Vagina (tissue), 2 donors: ENCODE measurements at regions not wholly inside any gene's neighbourhood (a gene's known extent, or its start where the extent isn't known, plus 50 kb on each side); places are given as distances from the start of the nearest gene placed in this dataset.

Source experiments
- CTCF ChIP-seq, 3 experiments: fragments of 450-650 bp in 2 of 3; fragments of 200-600 bp in 1 of 3; sonication (generic) in 1 of 3; IDR thresholded peaks; one replicate each; pipeline ENCODE4 v1.5.1; 2017 to 2019; ENCODE audit warnings: antibody characterized with exemption in 3 of 3, mild to moderate bottlenecking in 2 of 3, moderate library complexity in 2 of 3
- POLR2A ChIP-seq, 2 donors: fragments of 450-650 bp; IDR thresholded peaks; one replicate each; pipeline ENCODE4 v1.6.1; 2017; ENCODE audit warnings: antibody characterized with exemption in 2 of 2, mild to moderate bottlenecking in 2 of 2, moderate library complexity in 2 of 2

DNA sequence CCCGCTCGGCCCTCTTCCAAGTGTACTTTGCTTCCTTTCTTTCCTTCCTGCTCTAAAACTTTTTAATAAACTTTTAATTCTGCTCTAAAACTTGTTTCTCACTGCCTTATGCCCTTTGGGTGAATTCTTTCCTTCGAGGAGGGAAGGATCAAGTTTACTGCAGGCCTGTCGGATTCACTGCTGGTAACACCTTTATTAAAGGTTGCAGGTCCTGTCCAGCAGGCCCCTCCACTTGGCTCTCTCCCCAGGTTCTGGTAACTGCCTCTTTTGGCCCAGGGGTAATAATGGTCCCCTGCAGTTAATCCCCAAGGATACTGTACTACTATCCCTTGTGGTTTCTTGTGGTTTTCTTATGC lies 152.7 kb upstream of the EEA1 start:
- TF ChIP-seq POLR2A (IDR thresholded peaks at IDR 0.05) (no peak), CTCF (IDR thresholded peaks at IDR 0.05) (no peak)
